ENCODE measurements at regions not wholly inside any gene's neighbourhood (a gene's known extent, or its start where the extent isn't known, plus 50 kb on each side); places are given as distances from the start of the nearest gene placed in this dataset.

GRCh38 chr10:83433705-83434104 lies 705.6 kb upstream of the GHITM start:
- TF ChIP-seq CTCF (IDR thresholded peaks at IDR 0.05; ENCODE audit: insufficient read depth, low read depth, low read length) = no peak
- TF ChIP-seq EZH2 (IDR thresholded peaks at IDR 0.05; ENCODE audit: insufficient read depth, low read length) = no peak
